ENCODE measurements at regions not wholly inside any gene's neighbourhood (a gene's known extent, or its start where the extent isn't known, plus 50 kb on each side); places are given as distances from the start of the nearest gene placed in this dataset.
A peak's percentile ranks its signal among the peaks of the same experiment; 100 is the strongest.

GRCh38 chr1:4017636-4018365 is 117.7 kb upstream of the C1orf174 start:
- no peak overlapping the region for H3K4me3 Mint-ChIP-seq
- no peaks in the 10 kb centered on the region for H3K9me3 Mint-ChIP-seq
- peaks cover 2% of the 10 kb centered on the region for H3K4me1 Mint-ChIP-seq (ENCODE audit: low read depth)
- DNase-seq (no peak), ATAC-seq (no peak)
- H3K36me3 Mint-ChIP-seq (ENCODE audit: insufficient read depth), result no peaks in the 10 kb centered on the region
- no peaks in the 10 kb centered on the region for H3K27me3 Mint-ChIP-seq (ENCODE audit: low read depth)

DNA sequence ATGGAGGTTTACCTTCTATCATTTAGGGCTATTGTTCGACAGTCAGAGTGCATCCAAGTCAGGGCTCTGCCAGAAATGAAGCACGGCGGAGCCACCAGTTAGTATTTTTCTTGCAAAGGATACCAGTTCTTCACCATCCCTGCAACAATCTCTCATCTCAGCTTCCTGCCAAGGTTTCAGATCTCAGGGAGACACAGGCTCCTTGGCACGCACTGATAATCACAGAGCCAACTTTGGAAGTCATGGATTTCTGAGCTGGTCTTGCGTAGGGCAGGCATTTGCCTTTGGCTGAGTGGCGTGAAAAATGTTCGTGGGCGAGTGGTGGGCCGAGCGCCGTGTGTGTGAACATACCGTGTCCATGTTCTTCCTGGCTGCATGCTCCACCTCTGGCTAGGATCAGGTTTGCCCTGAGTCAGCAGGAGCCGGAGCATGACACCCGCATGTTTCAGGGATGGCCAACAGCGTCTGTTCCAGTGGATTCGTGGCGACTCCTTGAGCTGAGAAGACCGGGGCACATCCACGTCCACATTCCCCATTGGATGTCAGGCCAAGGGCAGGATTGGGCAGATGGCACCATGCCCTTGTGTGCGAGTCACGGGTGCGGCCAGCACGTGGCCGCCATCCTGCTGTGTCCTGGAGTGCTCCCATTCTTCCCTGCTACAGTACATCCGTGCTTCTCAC is 118.5 kb upstream of the C1orf174 start:
- Mint-ChIP-seq H3K36me3 (ENCODE audit: insufficient read depth) (no peaks in the 10 kb centered on the region), H3K4me3 (no peak overlapping the region), H3K9me3 (no peaks in the 10 kb centered on the region), H3K27me3 (ENCODE audit: low read depth) (no peaks in the 10 kb centered on the region), H3K4me1 (ENCODE audit: low read depth) (peaks cover 2% of the 10 kb centered on the region)
- ATAC-seq (no peak), DNase-seq (no peak)

- no peaks in the 10 kb centered on the region for H3K27me3 Mint-ChIP-seq (ENCODE audit: low read depth)
These were observed 119.1 kb upstream of the C1orf174 start for GRCh38 chr1:4019147-4019521.

DNA sequence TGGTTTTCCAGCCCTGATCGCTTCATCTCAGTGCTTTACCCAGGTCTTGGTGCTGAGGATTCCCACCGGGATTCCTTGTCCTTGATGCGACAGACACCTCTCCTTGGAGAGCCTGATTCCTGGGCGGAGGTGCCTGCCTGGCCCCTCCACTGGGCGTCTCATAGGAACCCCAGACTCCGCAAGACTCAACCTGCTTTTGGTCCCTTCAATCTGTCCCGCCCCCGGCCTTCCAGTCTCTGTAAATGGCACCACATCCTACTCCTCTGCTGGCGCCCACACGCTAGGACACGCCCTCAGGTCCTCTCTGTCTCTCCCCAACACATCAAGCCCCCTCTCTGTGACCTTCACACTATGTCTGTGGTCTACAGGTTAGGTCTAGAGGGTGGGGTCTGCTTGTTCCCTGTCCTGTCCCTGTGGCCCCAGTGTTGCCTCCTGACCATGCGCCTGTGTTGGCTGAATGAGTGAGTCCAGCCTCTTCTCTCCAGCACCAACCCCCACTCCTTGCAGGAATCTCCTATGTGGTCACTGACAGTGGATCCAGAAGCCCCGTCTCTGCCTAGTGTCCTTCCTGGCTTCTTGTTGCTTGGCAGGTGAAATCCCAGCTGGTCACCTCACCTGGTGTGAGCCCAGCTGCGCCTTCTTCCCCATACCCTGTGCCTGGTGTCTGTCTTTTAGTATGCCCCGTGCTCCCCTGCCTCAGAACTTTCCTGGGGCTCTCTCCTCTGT is 119.7 kb upstream of the C1orf174 start:
- H3K4me1 Mint-ChIP-seq (ENCODE audit: low read depth), result peaks cover 2% of the 10 kb centered on the region

More at GRCh38 chr1:4019147-4019521, 119.1 kb upstream of the C1orf174 start:
- ATAC-seq (no peak), DNase-seq (no peak)
- peaks cover 2% of the 10 kb centered on the region for H3K4me1 Mint-ChIP-seq (ENCODE audit: low read depth)
- no peaks in the 10 kb centered on the region for H3K9me3 Mint-ChIP-seq
- no peak overlapping the region for H3K4me3 Mint-ChIP-seq
- H3K36me3 Mint-ChIP-seq (ENCODE audit: insufficient read depth), result no peaks in the 10 kb centered on the region

GRCh38 chr1:4020449-4020848 is 120.4 kb upstream of the C1orf174 start:
- Mint-ChIP-seq H3K4me3 (no peak overlapping the region), H3K27me3 (ENCODE audit: low read depth) (no peaks in the 10 kb centered on the region), H3K36me3 (ENCODE audit: insufficient read depth) (no peaks in the 10 kb centered on the region), H3K4me1 (ENCODE audit: low read depth) (peaks cover 2% of the 10 kb centered on the region), H3K9me3 (no peaks in the 10 kb centered on the region)
- no peak for ATAC-seq
- no peak for DNase-seq

More for the DNA sequence above, 119.7 kb upstream of the C1orf174 start:
- ATAC-seq, result no peak
- H3K27me3 Mint-ChIP-seq (ENCODE audit: low read depth), result no peaks in the 10 kb centered on the region
- H3K4me3 Mint-ChIP-seq, result no peak overlapping the region
- no peaks in the 10 kb centered on the region for H3K36me3 Mint-ChIP-seq (ENCODE audit: insufficient read depth)
- DNase-seq, result no peak
- H3K9me3 Mint-ChIP-seq, result no peaks in the 10 kb centered on the region

DNA sequence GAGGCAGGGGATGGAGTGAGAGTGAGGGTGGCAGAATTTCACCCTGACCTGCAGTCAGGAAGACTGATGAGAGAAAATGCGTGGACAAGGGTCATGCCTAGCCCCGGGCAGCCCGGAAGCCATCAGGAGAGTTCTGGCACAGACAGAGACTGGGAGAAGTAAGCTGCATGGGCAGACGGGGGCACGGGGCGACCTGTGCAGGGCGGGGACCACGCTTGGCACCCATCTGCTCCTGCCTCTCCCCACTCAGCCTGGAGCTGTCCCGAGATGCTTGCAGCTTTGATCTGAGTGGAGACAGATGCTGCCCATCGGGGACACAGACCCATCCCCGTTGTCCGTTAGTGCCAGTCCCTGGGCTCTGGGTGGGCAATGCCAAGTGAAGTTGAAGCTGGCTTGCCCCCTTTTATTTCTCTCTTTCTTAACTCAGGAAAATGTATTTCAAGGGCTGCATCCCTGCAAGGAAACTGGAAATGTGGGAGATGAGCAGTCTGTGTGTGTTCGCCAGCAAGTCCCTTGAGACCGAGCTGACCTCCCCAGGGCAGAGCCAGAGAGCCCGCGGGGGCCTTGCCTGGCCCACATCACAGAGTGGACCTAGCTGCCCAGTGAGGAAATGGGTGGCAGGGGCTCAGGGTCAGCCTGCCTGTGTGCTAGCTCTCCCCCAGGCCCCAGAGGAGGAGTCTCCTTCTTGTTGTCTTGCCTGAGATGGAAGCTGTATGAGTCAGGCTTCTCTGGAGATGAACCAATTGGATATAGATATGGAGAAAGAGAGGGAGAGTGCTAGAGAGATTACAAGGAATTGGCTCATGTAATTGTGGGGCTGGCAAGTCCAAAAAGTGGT is 121.3 kb upstream of the C1orf174 start:
- Mint-ChIP-seq H3K36me3 (ENCODE audit: insufficient read depth) (no peaks in the 10 kb centered on the region), H3K9me3 (no peaks in the 10 kb centered on the region), H3K4me3 (no peak overlapping the region), H3K27me3 (ENCODE audit: low read depth) (no peaks in the 10 kb centered on the region), H3K4me1 (ENCODE audit: low read depth) (peaks cover 2% of the 10 kb centered on the region)
- DNase-seq (no peak), ATAC-seq (no peak)

DNA sequence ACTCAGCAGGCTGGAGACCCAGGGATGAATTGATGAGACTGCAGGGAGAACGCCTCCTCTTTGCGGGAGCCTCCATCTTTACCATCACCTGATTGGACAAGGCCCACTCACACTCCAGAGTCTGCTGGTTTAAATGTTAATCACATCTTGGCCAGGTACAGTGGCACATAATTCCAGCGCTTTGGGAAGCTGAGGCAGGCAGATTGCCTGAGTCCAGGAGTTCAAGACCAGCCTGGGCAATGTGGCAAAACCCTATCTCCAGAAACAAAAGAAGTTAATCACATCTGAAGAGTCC is 121.8 kb upstream of the C1orf174 start:
- Mint-ChIP-seq H3K36me3 (ENCODE audit: insufficient read depth) (no peaks in the 10 kb centered on the region), H3K27me3 (ENCODE audit: low read depth) (no peaks in the 10 kb centered on the region)

GRCh38 chr1:4022715-4023114 is 122.6 kb upstream of the C1orf174 start:
- ATAC-seq (no peak), DNase-seq (no peak)
- no peaks in the 10 kb centered on the region for H3K36me3 Mint-ChIP-seq (ENCODE audit: insufficient read depth)
- H3K27me3 Mint-ChIP-seq (ENCODE audit: low read depth), result no peaks in the 10 kb centered on the region
- no peaks in the 10 kb centered on the region for H3K4me1 Mint-ChIP-seq (ENCODE audit: low read depth)
- no peaks in the 10 kb centered on the region for H3K9me3 Mint-ChIP-seq
- no peak overlapping the region for H3K4me3 Mint-ChIP-seq

More for the DNA sequence above, 121.8 kb upstream of the C1orf174 start:
- H3K9me3 Mint-ChIP-seq, result no peaks in the 10 kb centered on the region
- no peak for ATAC-seq
- no peak for DNase-seq
- H3K4me3 Mint-ChIP-seq, result no peak overlapping the region
- H3K4me1 Mint-ChIP-seq (ENCODE audit: low read depth), result peaks cover 2% of the 10 kb centered on the region

- no peak for ATAC-seq
- H3K4me3 Mint-ChIP-seq, result no peak overlapping the region
- peaks cover 3% of the 10 kb centered on the region for H3K27me3 Mint-ChIP-seq (ENCODE audit: low read depth)
- no peaks in the 10 kb centered on the region for H3K4me1 Mint-ChIP-seq (ENCODE audit: low read depth)
- no peak for DNase-seq
- H3K9me3 Mint-ChIP-seq, result no peaks in the 10 kb centered on the region
- H3K36me3 Mint-ChIP-seq (ENCODE audit: insufficient read depth), result no peaks in the 10 kb centered on the region
These were observed 123.6 kb upstream of the C1orf174 start for GRCh38 chr1:4023678-4024077.

DNA sequence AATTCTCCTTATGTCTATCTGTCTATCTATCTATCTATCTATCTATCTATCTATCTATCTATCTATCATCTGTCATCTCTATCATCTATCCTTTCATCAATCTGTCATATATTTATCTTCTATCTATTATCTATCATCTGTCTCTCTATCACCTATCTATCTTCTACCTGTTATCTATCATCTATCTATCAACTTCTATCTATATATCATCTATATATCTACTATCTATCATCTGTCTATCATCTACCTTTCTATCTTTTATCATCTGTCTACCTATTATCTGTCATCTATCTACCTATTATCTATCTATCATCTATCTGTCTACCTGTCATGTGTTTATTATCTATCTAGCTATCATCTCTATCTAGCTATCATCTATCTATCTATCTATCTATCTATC is 124.7 kb upstream of the C1orf174 start:
- no peak overlapping the region for H3K4me3 Mint-ChIP-seq
- DNase-seq, result no peak
- peaks cover 3% of the 10 kb centered on the region for H3K27me3 Mint-ChIP-seq (ENCODE audit: low read depth)
- H3K36me3 Mint-ChIP-seq (ENCODE audit: insufficient read depth), result no peaks in the 10 kb centered on the region
- no peaks in the 10 kb centered on the region for H3K4me1 Mint-ChIP-seq (ENCODE audit: low read depth)
- no peaks in the 10 kb centered on the region for H3K9me3 Mint-ChIP-seq
- ATAC-seq, result no peak

GRCh38 chr1:4025752-4026151 is 125.7 kb upstream of the C1orf174 start:
- no peaks in the 10 kb centered on the region for H3K9me3 Mint-ChIP-seq
- H3K4me1 Mint-ChIP-seq (ENCODE audit: low read depth), result no peaks in the 10 kb centered on the region
- no peak overlapping the region for H3K4me3 Mint-ChIP-seq

DNA sequence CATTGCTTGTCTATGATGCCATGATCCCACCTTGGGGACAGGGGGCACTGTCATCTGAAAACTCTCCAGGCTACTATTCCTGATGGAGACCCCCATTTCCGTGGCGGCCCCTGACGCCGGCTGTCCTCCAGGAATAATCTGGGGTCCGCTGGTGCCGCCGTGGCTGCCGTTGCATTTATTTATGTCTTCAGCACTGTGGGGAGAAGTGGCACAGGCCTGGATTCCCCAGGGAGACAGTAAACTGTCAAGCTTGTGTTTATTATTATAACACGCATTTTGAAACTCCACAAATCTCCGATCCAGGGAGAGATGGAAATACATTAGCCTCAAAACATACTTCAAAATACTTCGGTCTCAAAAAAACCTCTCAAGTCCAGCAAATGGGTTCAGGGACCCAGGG is 126.9 kb upstream of the C1orf174 start:
- ATAC-seq, result no peak
- H3K36me3 Mint-ChIP-seq (ENCODE audit: insufficient read depth), result no peaks in the 10 kb centered on the region
- peaks cover 7% of the 10 kb centered on the region for H3K9me3 Mint-ChIP-seq
- DNase-seq, result no peak
- H3K4me1 Mint-ChIP-seq (ENCODE audit: low read depth), result no peaks in the 10 kb centered on the region
- peaks cover 10% of the 10 kb centered on the region for H3K27me3 Mint-ChIP-seq (ENCODE audit: low read depth)
- no peak overlapping the region for H3K4me3 Mint-ChIP-seq

More at GRCh38 chr1:4025752-4026151, 125.7 kb upstream of the C1orf174 start:
- DNase-seq, result no peak
- Mint-ChIP-seq H3K36me3 (ENCODE audit: insufficient read depth) (no peaks in the 10 kb centered on the region), H3K27me3 (ENCODE audit: low read depth) (peaks cover 5% of the 10 kb centered on the region)
- no peak for ATAC-seq

- Mint-ChIP-seq H3K27me3 (ENCODE audit: low read depth) (peaks cover 14% of the 10 kb centered on the region), H3K4me1 (ENCODE audit: low read depth) (no peaks in the 10 kb centered on the region), H3K4me3 (no peak overlapping the region), H3K9me3 (peaks cover 7% of the 10 kb centered on the region), H3K36me3 (ENCODE audit: insufficient read depth) (no peaks in the 10 kb centered on the region)
- ATAC-seq, result peak in 1 of 2 donors; percentile 41
- DNase-seq, result no peak
These were observed 127.5 kb upstream of the C1orf174 start for GRCh38 chr1:4027492-4028138.

- H3K4me3 Mint-ChIP-seq, result no peak overlapping the region
- ATAC-seq (no peak), DNase-seq (no peak)
- H3K36me3 Mint-ChIP-seq (ENCODE audit: insufficient read depth), result no peaks in the 10 kb centered on the region
- peaks cover 7% of the 10 kb centered on the region for H3K9me3 Mint-ChIP-seq
- no peaks in the 10 kb centered on the region for H3K4me1 Mint-ChIP-seq (ENCODE audit: low read depth)
- peaks cover 19% of the 10 kb centered on the region for H3K27me3 Mint-ChIP-seq (ENCODE audit: low read depth)
These were observed 128.0 kb upstream of the C1orf174 start for GRCh38 chr1:4028139-4028501.
